ENCODE measurements at regions not wholly inside any gene's neighbourhood (a gene's known extent, or its start where the extent isn't known, plus 50 kb on each side); places are given as distances from the start of the nearest gene placed in this dataset.

DNA sequence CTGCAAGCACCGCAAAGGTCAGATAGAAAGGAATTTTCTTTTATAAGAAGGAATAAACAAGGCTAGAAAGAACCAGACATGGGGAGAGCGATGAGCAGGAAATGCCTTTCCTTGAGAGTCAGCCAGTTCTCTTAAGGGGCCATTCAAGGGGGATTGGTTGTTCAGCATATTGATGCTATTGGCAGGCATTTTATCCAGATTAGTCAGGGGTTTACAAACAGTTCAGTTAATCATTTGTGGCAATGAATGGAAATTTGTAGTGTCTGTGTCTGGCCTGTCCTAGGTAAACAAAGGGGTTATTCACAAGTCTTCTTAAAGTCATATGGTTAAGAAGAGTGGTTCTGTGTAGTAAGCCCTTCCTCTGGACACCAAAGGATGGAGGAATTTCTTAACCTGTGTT lies 184.7 kb upstream of the FRMPD4 start:
- no peak for DNase-seq

DNA sequence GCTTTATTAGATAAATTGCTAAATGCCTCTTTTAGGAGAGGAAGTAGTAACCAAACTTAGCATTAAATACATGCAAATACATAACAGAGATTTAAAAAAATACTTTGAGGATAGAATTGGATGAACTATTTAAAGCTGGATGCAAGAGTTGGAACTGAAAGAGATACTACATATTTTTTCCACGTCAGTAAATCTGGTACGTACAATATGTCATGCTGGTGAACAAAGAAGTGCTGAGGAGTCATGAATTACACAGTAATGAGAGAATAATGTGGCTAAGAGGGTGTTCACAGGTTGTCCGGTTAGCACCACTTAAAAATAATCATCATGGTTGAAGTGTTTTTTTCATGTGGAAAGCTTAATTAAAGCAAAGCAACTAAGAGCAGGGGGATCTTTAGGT lies 184.1 kb upstream of the FRMPD4 start:
- no peak for DNase-seq

DNA sequence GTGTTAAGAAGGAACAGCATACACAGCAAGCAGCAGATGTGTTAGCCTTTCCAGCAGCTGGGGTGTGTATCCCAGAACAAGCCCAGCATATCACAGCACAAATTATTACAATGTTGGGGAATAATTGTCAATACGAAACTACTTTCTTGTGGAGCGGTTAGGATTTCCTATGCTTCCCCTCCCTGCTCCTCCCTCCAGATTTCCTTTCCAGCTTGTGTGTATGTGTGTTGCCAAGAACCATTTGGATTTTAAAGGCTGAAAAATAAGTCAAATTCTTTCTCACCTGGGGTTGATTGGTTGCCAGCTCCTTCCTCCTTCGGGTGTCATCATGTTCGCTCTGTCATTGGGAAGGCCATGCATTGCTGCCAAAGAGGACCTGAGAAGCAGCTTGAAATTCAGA lies 178.2 kb upstream of the FRMPD4 start:
- DNase-seq = no peak

DNA sequence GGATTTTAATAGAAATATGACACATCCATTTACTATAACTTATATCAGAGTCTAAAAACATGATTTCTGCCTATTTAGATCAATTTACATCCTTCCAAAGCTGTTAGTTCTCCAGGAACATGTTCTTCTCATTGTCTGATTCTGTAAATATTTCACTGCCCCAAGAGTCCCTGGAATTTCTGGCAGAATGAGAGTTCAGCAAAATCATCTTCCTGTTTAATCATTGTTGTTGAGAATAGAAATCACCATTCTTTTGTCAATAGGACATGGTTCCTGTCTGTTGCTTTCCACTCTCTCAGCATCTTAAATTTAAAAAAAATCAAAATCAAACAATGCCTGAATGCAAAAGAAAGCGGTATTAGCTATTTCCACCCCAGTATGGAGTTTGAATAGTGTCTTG lies 172.8 kb upstream of the FRMPD4 start:
- DNase-seq = no peak

DNA sequence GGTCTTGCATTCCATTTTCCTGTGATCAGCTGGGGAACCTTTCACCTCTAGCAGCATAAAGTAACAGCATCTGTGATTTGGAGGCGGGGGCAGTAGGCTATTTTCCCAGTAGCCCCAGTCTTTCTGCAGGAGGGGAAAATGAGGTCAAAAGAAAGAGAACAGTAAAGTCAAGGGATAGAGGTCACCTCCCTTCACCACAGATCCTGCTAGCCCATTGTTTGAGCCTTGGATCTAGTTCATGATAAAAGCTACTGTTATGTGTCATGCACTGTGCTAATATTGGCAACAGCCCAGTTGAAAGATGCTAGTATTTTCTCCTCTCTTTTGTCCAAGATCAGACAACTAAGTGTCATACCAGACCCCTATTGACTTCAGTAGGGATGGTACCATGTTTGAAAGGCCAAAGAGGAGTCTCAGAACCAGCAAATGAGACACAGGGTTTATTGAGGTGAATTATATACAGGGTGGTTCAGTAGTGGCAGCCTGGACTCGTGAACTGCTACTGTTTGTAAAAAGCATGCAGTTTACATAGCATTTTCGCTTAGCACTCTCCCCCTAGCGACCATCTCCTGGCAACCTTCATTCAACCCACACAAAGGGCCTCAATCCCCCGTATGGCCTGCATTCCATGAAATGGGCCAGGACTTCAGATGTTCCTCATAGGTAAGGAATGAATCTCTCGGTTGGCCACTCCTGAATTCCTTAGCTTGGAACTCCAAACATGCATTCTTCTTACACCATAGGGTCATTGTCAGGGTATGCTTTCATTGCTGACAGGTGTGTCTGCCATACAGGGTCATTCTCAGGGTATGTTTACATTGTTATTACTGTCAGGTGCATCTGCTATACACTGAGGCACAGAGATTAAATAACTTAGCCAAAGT lies 170.0 kb upstream of the FRMPD4 start:
- DNase-seq = no peak

DNA sequence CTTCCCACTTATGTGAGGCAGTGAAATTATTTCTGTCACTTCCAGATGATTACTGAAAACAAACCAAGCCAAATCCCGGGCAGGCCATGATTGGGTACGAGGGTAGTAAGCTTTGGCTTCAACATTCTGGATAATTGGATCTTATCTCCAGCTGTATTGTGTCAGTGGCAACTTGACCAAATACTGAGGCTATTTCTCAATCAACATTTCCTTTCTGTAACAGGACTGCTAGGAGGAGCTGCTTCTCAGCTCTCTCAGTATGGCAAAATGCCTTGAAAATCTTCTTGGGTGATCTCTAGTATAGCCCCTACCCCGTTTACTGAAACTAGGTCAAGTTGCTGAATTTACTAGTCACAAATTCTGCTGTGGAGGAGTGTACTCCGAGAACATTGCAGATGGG lies 169.3 kb upstream of the FRMPD4 start:
- no peak for DNase-seq

DNA sequence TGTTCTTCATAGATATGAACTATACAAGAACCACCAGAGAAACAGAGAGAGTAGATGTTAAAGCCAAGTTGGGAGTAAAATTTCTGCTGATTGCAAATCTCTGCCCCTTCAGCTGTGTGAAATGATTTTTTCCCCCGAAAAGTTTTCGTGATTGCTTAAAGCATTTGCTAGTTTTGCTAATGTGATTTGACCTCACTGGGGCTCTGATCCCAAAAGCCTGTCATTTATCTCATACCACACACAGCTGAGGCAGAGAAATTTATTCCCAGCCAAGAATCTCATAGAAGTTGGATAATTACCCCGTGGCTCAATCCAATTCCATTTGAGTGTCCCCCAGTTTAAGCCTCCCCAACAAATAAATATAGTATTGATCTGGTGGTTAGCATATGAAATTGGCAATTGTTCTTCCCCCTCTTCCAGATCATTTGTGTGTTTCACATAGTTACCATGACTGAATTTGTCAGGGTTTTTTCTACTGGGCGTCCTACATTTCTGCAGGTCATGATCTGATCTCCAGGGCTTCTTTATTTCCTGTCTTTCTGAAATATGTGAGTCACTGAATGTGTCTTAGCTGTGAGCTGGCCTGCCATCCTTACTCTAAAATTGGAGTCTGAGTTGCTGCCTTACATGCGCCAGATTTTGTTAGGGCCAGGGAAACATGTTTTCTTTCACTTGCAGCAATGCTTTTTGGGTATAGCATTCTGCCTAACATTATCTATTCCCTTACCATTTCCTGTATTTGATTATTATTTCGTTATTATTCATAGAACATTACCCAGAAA lies 167.5 kb upstream of the FRMPD4 start:
- no peak for DNase-seq

DNA sequence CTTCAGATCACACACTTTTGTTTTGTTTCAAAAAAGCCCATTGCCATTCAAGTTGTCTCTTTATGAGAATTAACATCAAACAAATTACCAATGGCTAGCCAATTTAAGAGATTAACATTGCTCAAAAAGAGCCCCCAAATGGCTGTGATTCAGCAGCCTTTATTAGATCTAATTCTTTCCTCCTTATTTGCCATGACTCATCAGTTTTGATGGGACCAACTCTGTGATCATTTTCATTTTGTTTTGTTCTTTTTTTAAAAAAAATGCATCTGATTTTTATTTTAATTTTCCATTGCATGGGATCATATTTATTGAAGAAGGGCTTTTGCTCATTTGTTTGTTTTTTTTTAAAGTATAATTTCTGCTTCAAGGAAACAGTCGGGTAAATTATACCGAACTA lies 161.6 kb upstream of the FRMPD4 start:
- DNase-seq = no peak

DNA sequence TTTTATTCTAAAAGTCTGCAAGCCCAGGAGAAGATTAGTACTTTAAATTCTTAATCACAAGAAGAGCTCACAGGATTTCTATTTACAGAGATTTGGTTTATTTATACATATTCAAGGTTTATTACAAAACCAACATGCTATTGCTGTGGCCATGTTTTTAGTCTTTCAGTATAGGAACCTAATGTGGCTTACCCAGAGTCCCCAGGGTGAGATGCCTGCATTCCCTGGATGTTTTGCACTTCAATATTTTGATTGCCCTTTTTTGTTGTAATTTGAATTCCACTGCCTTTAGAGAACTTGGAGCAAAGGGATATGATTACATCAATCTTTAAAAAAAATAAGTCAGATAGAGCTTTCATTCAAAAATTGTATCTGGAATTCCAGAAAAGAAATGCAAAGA lies 146.0 kb upstream of the FRMPD4 start:
- DNase-seq = no peak

DNA sequence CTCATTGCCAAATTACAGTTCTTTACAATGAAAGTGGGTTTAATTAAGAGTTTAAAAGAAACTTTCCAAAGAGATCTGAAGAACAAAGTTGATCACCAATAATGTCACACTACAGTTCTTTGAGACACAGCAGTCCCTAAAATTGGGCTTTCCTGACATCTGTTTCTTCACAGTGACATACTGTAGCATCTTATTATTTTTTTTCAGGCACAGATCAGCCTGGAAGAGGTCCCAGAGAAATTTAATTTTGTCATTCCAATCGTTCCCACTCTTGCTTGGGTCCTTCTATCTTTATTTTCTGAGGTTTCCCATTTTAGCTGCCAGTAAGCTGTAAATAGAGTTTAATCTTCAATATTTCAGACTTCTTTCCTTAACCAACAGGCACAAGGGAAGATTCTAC lies 143.1 kb upstream of the FRMPD4 start:
- no peak for DNase-seq

DNA sequence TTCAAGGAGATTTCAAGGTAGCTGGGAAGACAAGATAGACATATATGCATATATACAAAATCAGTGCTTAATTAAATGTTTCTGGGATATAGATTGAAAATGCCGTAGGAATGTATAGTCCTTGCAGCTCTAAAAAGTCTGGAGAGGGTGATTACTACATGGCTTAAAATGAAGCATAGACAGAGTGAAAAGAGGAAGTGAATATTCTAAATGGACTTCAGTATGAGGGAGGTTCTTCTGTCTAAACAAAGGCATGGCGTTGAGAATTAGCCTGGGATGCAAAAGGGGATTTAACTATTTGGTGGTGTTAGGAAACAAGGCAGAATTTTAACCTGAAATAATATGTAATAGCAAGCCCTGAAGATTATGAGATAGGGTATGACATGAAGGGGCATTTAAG lies 141.5 kb upstream of the FRMPD4 start:
- DNase-seq = no peak

DNA sequence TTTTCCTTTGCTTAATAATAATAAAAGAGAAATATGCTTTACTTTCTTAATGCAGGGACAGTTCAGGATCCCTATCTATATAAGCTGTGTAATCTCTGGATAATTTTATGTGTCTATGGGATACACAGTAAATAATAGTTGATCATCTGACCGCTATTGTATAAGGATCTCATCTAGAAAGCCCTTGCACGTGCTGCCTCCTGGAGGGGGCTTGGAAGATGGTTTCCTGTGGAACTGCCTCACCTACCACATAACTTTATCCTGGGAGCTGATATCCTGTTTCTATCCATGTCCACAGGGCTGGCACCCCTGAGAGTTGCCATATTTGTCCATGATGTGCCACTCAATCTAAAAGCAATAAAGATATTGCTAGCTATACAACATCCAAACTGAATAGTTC lies 139.3 kb upstream of the FRMPD4 start:
- no peak for DNase-seq

DNA sequence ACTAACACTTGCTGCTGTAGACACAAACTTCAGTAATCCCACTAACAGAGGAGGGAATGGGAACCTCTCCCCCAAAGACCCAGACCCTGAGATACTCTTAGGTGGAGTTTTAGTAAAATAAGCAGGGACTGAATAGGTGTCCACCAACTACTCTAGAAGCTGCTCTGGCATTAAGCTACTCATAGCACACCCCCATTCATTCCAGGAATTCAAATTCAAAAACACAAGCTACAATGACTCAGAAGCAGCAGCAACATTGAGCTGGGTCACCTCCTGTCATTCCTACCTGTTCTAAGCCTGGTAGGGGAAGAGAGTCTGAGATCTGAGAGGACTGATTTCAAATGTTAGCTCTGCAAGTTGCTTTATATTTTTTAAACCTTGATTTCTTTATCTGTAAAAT lies 135.4 kb upstream of the FRMPD4 start:
- no peak for DNase-seq

DNA sequence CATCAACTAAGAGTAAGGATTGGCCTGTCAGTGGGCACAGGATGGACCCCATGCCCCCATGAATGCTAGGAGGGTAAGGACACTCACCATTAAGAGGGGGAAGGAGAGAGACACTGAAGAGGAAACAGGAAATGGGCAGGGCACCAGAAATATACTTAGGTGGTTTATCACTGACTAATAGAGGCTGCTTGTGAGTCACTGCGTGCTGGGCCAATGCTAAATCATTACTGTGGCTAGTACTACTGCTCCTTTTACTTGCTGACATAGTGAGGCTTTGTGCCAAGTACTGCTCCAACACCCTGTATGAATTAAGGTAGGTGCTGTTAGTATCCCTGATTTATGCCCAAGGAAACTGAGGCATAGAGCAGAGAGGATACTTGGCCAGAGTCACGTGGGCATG lies 130.4 kb upstream of the FRMPD4 start:
- DNase-seq = no peak

DNA sequence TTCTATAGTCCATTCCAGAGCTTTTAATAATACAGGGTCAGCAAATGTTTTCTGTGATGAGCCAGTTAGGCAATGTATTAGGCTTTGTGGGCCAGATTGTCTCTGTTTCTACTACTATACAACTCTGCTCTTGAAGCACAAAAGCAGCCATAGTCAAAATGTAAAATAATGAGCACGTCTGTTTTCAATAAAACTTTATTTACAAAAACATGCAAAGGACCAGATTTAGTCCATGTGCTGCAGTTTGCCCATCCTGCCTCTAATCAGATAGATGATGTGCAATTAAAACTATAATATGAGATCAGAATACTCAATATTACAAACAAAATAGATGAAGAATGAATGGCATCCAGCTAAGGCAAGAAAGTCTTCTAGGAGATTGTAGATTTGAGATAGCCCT lies 127.8 kb upstream of the FRMPD4 start:
- no peak for DNase-seq

DNA sequence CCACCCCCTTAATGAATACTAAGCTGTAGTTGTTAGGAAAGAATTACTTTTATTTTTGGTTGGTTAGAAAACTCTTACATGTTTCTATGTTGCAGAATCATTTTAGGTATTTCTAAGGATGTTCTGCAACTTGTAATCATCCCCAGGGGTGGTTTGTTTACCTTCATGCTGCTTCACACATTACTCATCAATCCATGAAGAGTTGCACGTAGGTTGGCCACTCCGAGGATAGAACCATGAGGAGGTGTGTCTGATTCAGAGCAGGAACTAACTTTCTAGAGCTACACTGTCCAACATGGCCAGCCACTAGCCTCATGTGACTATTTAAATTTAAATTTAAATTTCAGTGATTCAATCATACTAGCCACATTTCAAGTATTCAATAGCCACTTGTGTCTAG lies 127.2 kb upstream of the FRMPD4 start:
- DNase-seq = no peak

DNA sequence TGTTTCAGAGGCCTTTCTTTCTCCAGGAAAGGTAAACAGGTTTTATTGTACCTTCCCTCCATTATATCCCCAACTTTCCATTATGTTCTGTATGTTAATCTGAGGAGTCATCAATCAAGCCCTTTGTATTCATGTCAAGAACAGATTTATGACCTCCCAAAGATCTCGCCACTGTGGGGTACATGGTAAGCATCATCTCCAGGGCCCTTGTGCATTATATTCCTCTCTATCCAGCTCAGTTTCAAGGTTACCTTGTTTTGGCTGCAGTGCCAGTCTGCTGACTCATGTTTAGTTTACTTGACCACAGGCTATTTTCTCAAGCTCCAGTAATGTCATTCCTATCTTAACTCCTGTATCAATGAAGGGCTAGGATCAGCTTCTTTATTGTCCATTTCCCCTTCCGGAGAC lies 125.1 kb upstream of the FRMPD4 start:
- DNase-seq = no peak

DNA sequence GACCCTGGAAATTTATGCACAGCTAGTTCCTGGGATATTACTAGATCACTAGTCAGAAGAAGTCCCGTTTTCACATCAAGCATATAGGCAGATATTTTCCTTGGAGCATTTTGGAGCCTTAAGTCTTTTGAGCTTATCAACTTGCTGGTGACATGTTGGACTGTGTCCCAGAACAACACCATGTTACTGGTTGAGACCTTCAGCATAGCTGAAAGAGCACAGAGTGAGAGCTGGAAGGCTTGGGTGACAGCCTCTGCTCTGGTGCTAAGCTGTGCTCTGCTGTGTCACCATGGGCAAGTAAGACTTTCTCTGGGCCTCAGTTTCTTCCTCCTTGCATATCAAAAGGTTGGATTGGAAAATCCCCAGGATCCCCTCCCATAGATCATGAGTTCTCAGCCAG lies 116.6 kb upstream of the FRMPD4 start:
- no peak for DNase-seq

DNA sequence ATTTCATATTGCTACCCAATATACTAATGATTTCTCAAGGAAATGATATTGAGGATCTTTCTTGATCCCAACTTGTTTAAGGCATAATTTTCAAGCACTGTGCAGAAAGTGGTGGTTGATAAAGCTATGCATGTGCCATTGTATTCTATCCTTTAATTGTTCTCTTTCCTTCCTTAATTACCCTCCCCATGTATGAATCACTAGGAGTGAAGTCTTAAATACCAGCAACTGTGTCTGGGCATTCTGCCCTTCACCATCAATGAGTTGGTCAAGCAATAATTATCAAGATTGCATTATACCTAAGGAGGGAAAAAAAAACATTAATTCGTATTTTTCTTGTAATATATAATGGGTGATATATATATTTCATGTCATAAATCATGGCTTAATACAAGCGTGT lies 111.8 kb upstream of the FRMPD4 start:
- no peak for DNase-seq

DNA sequence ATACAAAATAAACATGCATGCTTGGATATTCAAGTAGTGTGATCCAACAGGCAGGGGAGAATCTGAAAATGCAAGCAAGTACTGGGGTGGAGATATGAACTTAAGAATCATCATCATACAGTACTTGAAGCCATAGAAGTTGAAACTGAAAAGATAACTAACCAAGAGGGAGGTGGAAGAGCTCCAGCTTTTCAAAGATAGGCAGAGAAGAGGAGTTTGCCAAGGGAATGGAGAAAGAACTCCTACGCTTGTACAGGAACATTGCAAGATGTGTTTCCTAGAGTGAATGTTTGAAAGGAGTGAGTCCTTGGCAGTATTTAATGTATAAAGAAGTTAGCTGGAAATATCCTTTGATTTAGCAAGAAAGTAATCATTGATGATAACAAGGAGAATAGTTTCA lies 106.2 kb upstream of the FRMPD4 start:
- no peak for DNase-seq

DNA sequence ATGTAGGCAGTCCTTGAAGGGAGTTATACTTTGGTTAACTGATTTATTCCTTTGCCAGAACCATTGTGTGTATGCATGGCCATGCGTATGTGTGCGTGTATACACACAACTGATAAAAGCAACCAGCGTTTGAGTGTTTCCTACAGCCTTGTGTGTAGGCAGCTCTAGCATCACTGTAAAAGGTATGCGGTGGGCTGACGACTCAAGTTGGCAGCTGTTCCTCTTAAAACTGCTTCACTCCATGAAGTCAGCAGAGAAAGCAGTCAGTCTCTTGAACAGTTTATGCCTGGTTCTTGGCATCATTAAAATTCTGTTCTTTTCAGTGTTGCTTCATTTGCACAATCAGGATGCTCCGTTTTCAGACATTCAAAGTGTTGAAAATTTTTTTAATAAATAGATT lies 103.5 kb upstream of the FRMPD4 start:
- no peak for DNase-seq

DNA sequence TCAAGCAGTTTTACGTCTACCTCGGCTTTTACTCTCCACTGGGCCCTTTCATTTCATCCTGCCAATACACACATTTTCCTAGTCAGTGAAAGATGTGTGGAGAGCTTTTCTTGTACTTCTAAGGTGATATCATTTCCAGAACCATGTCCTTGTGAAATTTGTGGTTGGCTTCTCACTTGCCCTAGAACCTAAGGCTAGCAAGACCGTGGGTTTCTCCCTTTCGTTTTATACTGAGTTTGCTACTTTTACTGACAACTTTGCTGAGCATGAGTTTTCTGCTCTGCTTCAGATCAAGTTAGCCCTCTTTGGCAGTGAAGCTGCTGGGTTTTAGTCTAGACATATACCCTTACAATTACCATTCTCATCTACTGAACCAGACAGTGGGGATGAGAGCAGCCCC lies 95.7 kb upstream of the FRMPD4 start:
- DNase-seq = no peak

DNA sequence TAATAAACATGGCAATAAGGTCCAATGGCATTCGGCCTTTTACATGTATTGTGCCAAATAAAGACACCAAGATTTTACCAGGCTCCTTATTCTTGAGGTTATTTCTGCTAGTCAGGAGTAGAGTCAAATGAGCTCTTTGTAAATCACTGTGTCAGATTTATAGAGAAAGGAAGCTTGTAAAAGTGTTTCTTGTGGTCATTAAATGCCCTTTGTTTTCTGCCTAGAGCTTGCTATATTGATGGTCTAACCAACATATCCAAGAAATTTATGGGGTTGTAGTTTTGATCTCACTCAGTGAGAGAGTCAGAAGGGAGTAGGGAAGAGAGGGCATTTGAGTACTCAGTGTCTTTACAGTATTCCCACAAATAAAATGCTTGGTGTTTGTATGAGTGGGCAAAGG lies 86.2 kb upstream of the FRMPD4 start:
- DNase-seq = no peak

DNA sequence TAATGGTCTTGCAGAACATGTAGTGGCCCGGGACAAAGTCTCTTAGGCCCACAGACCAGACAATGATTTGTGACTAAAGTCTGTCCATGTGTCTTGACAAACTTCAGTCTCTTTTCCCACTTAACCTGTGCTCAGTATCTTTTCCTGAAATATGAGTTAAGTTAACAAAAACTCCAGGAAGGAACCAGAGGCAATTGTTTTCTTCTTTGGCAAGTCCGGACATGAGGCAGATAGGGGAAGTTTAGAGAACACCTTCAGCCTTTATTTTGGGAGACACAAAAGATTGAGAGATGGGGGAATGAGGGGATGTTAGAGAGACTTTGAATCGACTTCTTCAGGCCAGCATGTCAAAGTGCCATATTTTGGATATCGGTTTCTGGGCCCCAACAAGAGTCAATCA lies 80.2 kb upstream of the FRMPD4 start:
- no peak for DNase-seq
